Smooth muscle cell (in vitro differentiated cells): ENCODE measurements at regions not wholly inside any gene's neighbourhood (a gene's known extent, or its start where the extent isn't known, plus 50 kb on each side); places are given as distances from the start of the nearest gene placed in this dataset.

ENCODE experiments used
- DNase-seq: peaks from one replicate; lab custom pipeline; 2025; ENCODE audit not compliant: unreplicated experiment; lab: John Stamatoyannopoulos, UW
- H2AFZ ChIP-seq: fragments of 200-600 bp; sonication (generic); 2 replicates; pipeline ENCODE4 v1.6.0; 2016; ENCODE audit warnings: antibody characterized with exemption, low read depth, mild to moderate bottlenecking
- H3F3A ChIP-seq: fragments of 200-600 bp; sonication (generic); 2 replicates; pipeline ENCODE4 v1.6.0; 2017; ENCODE audit warnings: antibody characterized with exemption, low read depth
- H3K27ac ChIP-seq: fragments of 200-600 bp; sonication (generic); 2 replicates; pipeline ENCODE4 v1.5.1; 2016; ENCODE audit warnings: low read depth, mild to moderate bottlenecking
- H3K27me3 ChIP-seq: fragments of 200-600 bp; sonication (generic); 2 replicates; pipeline ENCODE4 v1.6.1; 2016; ENCODE audit warnings: low read depth, mild to moderate bottlenecking
- H3K36me3 ChIP-seq: fragments of 200-600 bp; sonication (generic); 2 replicates; pipeline ENCODE4 v1.5.1; 2016; ENCODE audit warnings: low read depth
- H3K4me1 ChIP-seq: fragments of 200-600 bp; sonication (generic); 2 replicates; pipeline ENCODE4 v1.5.1; 2016; ENCODE audit warnings: low read depth
- H3K4me2 ChIP-seq: fragments of 200-600 bp; sonication (generic); 2 replicates; pipeline ENCODE4 v1.6.0; 2016; ENCODE audit warnings: mild to moderate bottlenecking
- H3K4me3 ChIP-seq: fragments of 200-600 bp; sonication (generic); 2 replicates; pipeline ENCODE4 v1.5.1; 2016; ENCODE audit warnings: mild to moderate bottlenecking
- H3K79me2 ChIP-seq: fragments of 200-600 bp; sonication (generic); 2 replicates; pipeline ENCODE4 v1.6.0; 2016; ENCODE audit warnings: low read depth, mild to moderate bottlenecking
- H3K9ac ChIP-seq: fragments of 200-600 bp; sonication (generic); 2 replicates; pipeline ENCODE4 v1.6.0; 2016; ENCODE audit warnings: low read depth
- H3K9me3 ChIP-seq: fragments of 200-600 bp; sonication (generic); replicated peaks from 2 replicates; pipeline ENCODE4 v1.5.1; 2016; ENCODE audit warnings: low read depth
- H4K20me1 ChIP-seq: fragments of 200-600 bp; sonication (generic); 2 replicates; pipeline ENCODE4 v1.6.0; 2016; ENCODE audit warnings: low read depth
- CTCF ChIP-seq: fragments of 200-600 bp; sonication (generic); IDR thresholded peaks from 2 replicates; pipeline ENCODE4 v1.5.1; 2017; ENCODE audit warnings: borderline replicate concordance, mild to moderate bottlenecking, antibody characterized with exemption; ENCODE audit not compliant: insufficient read depth, poor library complexity, severe bottlenecking
- WGBS: methylation state at CpG from one replicate; pipeline ENCODE4 v1.1.7; 2016; ENCODE audit warnings: low lambda C conversion rate; 5-methylcytosine and 5-hydroxymethylcytosine counted together

DNA sequence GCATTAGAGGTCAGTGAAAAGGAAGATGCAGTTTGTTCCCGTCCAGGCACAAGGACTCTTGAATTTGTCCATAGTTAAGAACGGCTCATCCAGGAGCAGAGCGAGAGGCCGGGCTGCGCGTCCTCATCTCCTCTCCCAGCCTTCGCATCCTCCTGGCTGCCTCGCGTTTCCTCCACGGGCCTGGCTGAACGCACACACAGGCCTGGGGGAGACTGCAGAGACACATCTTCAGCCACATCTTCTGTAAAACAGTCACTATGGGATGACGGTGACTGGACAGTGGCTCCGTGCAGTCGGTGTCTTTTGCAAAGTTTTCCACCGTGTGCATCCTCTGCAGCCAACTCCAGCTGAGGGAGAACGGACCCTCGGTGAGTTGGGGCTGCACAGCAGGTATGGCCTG, 89.7 kb downstream of the PSMG1 start:
- 91% methylated on average over 17 of the region's 17 CpGs for WGBS
- H4K20me1 ChIP-seq, result no peaks in the 10 kb centered on the region
- H3K79me2 ChIP-seq, result no peaks in the 10 kb centered on the region

DNA sequence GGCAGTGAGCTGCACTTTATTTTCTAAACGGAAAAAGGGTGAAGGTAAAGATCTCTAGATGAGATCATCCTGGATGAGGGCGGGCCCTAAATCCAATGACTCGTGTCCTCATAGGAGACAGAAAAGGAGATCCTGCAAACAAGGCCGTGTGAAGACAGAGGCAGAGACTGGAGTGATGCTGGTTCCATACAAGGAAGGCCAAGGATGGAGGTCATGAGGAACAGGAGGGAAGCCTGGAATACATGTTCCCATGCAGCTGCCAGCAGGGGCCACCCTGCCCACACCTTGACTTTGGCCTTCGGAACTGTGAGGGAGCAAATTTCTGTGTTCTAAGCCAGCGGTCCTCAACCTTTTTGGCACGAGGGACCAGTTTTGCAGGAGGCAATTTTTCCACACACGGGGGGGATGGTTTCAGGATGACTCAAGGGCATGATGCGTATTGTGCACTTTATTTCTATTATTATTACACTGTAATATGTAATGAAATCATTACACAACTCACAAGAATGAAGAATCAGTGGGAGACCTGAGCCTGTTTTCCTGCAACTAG, 94.3 kb downstream of the PSMG1 start:
- no peaks in the 10 kb centered on the region for H3K27me3 ChIP-seq
- H3F3A ChIP-seq, result no peaks in the 10 kb centered on the region
- no peaks in the 10 kb centered on the region for H3K9me3 ChIP-seq
- TF ChIP-seq CTCF, result no peak
- H3K4me3 ChIP-seq, result no peak overlapping the region
- DNase-seq, result no peak
- no peaks in the 10 kb centered on the region for H4K20me1 ChIP-seq
- peak overlapping the region; percentile 12 for H3K27ac ChIP-seq
- peaks cover 5% of the 10 kb centered on the region for H3K4me1 ChIP-seq
- H3K4me2 ChIP-seq, result no peak overlapping the region
- H3K79me2 ChIP-seq, result no peaks in the 10 kb centered on the region
- H3K36me3 ChIP-seq, result no peaks in the 10 kb centered on the region
- WGBS, result 71% methylated on average over 9 of the region's 9 CpGs
- H2AFZ ChIP-seq, result no peak overlapping the region
- H3K9ac ChIP-seq, result no peak overlapping the region

More for the DNA sequence above, 89.7 kb downstream of the PSMG1 start:
- no peak for TF ChIP-seq CTCF
- Histone ChIP-seq H3K27ac (no peak overlapping the region), H3K4me3 (no peak overlapping the region), H3K27me3 (no peaks in the 10 kb centered on the region), H2AFZ (no peak overlapping the region), H3K4me2 (no peak overlapping the region), H3K4me1 (peaks cover 20% of the 10 kb centered on the region), H3K36me3 (no peaks in the 10 kb centered on the region), H3F3A (peaks cover 10% of the 10 kb centered on the region), H3K9me3 (no peaks in the 10 kb centered on the region), H3K9ac (no peak overlapping the region)
- DNase-seq, result no peak

DNA sequence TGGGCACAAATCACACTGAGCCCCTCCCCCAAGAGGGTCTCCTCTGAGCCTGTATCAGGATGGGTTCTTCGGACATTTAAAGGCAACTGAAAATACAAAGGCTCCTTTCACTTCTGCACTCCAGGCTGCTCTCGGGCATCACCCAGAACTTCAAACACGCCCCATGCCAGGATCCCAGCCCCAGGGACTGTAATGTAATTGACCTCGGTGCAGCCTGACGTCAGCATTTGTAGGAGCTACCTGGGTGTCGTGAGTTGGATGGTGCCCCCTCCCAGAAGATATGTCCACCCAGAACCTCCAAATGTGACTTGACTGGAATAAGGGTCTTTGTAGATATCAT, 95.2 kb downstream of the PSMG1 start:
- no peak overlapping the region for H3K4me2 ChIP-seq
- no peaks in the 10 kb centered on the region for H4K20me1 ChIP-seq
- no peak overlapping the region for H3K27ac ChIP-seq
- TF ChIP-seq CTCF, result no peak
- H3F3A ChIP-seq, result no peaks in the 10 kb centered on the region
- H3K4me1 ChIP-seq, result peaks cover 5% of the 10 kb centered on the region
- H3K9ac ChIP-seq, result no peak overlapping the region
- no peaks in the 10 kb centered on the region for H3K9me3 ChIP-seq
- WGBS, result 90% methylated on average over 6 of the region's 6 CpGs
- no peaks in the 10 kb centered on the region for H3K79me2 ChIP-seq
- H2AFZ ChIP-seq, result no peak overlapping the region
- no peak overlapping the region for H3K4me3 ChIP-seq
- no peaks in the 10 kb centered on the region for H3K27me3 ChIP-seq
- DNase-seq, result no peak
- no peaks in the 10 kb centered on the region for H3K36me3 ChIP-seq

- Histone ChIP-seq H3F3A (no peaks in the 10 kb centered on the region), H3K79me2 (no peaks in the 10 kb centered on the region), H4K20me1 (no peaks in the 10 kb centered on the region), H3K9me3 (no peaks in the 10 kb centered on the region), H3K9ac (no peak overlapping the region), H3K27me3 (no peaks in the 10 kb centered on the region), H3K4me1 (peaks cover 7% of the 10 kb centered on the region), H2AFZ (no peak overlapping the region), H3K36me3 (no peaks in the 10 kb centered on the region), H3K4me3 (no peak overlapping the region), H3K4me2 (no peak overlapping the region), H3K27ac (no peak overlapping the region)
- TF ChIP-seq CTCF, result no peak
- DNase-seq, result no peak
- WGBS, result 90% methylated on average over 27 of the region's 27 CpGs
Measured at GRCh38 chr21:39087238-39088030, 95.8 kb downstream of the PSMG1 start.
